GM23338 (cell line): ENCODE measurements at regions not wholly inside any gene's neighbourhood (a gene's known extent, or its start where the extent isn't known, plus 50 kb on each side); places are given as distances from the start of the nearest gene placed in this dataset.

ENCODE experiments used
- ATAC-seq: fragments of 200-7000 bp; cut with Tn5 transposase; 3 replicates; pipeline ENCODE4 v1.9.1; 2020
- DNase-seq: peaks from one replicate; pipeline ENCODE4 v3.0.0-alpha.2; 2015; ENCODE audit warnings: low spot score
- H2AFZ ChIP-seq: fragments of 200-600 bp; sonication (generic); 2 replicates; pipeline ENCODE4 v1.8.0; 2016; ENCODE audit warnings: antibody characterized with exemption, mild to moderate bottlenecking, moderate library complexity
- H3F3A ChIP-seq: fragments of 200-600 bp; sonication (generic); replicated peaks from 2 replicates; pipeline ENCODE4 v1.8.0; 2017; ENCODE audit warnings: antibody characterized with exemption, mixed run types, low read depth
- H3K27ac ChIP-seq: fragments of 200-600 bp; sonication (generic); 2 replicates; pipeline ENCODE4 v1.6.1; 2016; ENCODE audit warnings: low read depth
- H3K27me3 ChIP-seq: fragments of 200-600 bp; sonication (generic); 2 replicates; pipeline ENCODE4 v1.8.0; 2016; ENCODE audit warnings: mild to moderate bottlenecking, mixed run types, moderate library complexity; ENCODE audit not compliant: insufficient read depth
- H3K36me3 ChIP-seq: fragments of 200-600 bp; sonication (generic); 2 replicates; pipeline ENCODE4 v1.8.0; 2016; ENCODE audit warnings: mild to moderate bottlenecking; ENCODE audit not compliant: insufficient read depth
- H3K4me1 ChIP-seq: fragments of 200-600 bp; sonication (generic); 2 replicates; pipeline ENCODE4 v1.8.0; 2016; ENCODE audit warnings: mild to moderate bottlenecking, moderate library complexity; ENCODE audit not compliant: insufficient read depth
- H3K4me2 ChIP-seq: fragments of 200-600 bp; sonication (generic); 2 replicates; pipeline ENCODE4 v1.7.1; 2017; ENCODE audit warnings: mixed run types
- H3K4me3 ChIP-seq: fragments of 200-600 bp; sonication (generic); 2 replicates; pipeline ENCODE4 v1.6.1; 2016; ENCODE audit warnings: mixed run types
- H3K79me2 ChIP-seq: fragments of 200-600 bp; sonication (generic); replicated peaks from 2 replicates; pipeline ENCODE4 v1.8.0; 2017; ENCODE audit warnings: mild to moderate bottlenecking; ENCODE audit not compliant: insufficient read depth
- H3K9me2 ChIP-seq: fragments of 200-600 bp; sonication (generic); 2 replicates; pipeline ENCODE4 v1.8.0; 2017; ENCODE audit not compliant: insufficient read depth
- H4K20me1 ChIP-seq: fragments of 200-600 bp; sonication (generic); replicated peaks from 2 replicates; pipeline ENCODE4 v1.8.0; 2017; ENCODE audit warnings: mild to moderate bottlenecking; ENCODE audit not compliant: insufficient read depth
- H3K27ac Mint-ChIP-seq: 2 replicates; pipeline ENCODE4 v1.8.0; 2020; ENCODE audit warnings: inconsistent platforms, mild to moderate bottlenecking, moderate library complexity, mixed read lengths
- H3K27me3 Mint-ChIP-seq: 3 replicates; pipeline ENCODE4 v1.8.0; 2022; ENCODE audit warnings: low read depth, mild to moderate bottlenecking, moderate library complexity, mixed read lengths, inconsistent platforms; ENCODE audit not compliant: insufficient read depth, poor library complexity
- H3K36me3 Mint-ChIP-seq: 3 replicates; pipeline ENCODE4 v1.8.0; 2021; ENCODE audit warnings: low read depth, mild to moderate bottlenecking, inconsistent platforms, moderate library complexity, mixed read lengths
- H3K4me1 Mint-ChIP-seq: 3 replicates; pipeline ENCODE4 v1.8.0; 2020; ENCODE audit warnings: mild to moderate bottlenecking, inconsistent platforms, mixed read lengths
- H3K4me3 Mint-ChIP-seq: 3 replicates; pipeline ENCODE4 v1.8.0; 2021; ENCODE audit warnings: moderate library complexity, mild to moderate bottlenecking, inconsistent platforms, mixed read lengths
- H3K9me3 Mint-ChIP-seq: 3 replicates; pipeline ENCODE4 v1.8.0; 2020; ENCODE audit warnings: moderate library complexity, mild to moderate bottlenecking, inconsistent platforms, mixed read lengths
- CREB1 ChIP-seq: fragments of 250-450 bp; sonication (Bioruptor Pico); IDR thresholded peaks from 2 replicates; pipeline ENCODE4 v1.5.0; 2020; ENCODE audit warnings: low read depth, mild to moderate bottlenecking, moderate library complexity
- POLR2AphosphoS5 ChIP-seq: IDR thresholded peaks from 2 replicates; pipeline ENCODE4 v1.6.1; 2016; ENCODE audit warnings: antibody characterized with exemption, low read depth
- STAT1 ChIP-seq: IDR thresholded peaks from one replicate; pipeline ENCODE4 v1.6.1; 2016; ENCODE audit warnings: antibody characterized with exemption; ENCODE audit not compliant: unreplicated experiment
- ZNF331 ChIP-seq: fragments of 250-450 bp; sonication (Bioruptor Pico); IDR thresholded peaks from 2 replicates; pipeline ENCODE4 v1.5.0; 2020; ENCODE audit warnings: low read depth, mild to moderate bottlenecking, moderate library complexity
- TF ChIP-seq, protein P1 (sequence below), 2 experiments: fragments of 200-600 bp in 1 of 2; sonication (generic) in 1 of 2; conservative IDR thresholded peaks; 2 replicates each; pipeline versions ENCODE4 v1.5.1 to v1.6.1; 2016 to 2017; ENCODE audit warnings: antibody characterized with exemption in 2 of 2, low read depth in 2 of 2, mild to moderate bottlenecking in 2 of 2, moderate library complexity in 1 of 2
- TF ChIP-seq, protein P2 (sequence below): IDR thresholded peaks from 2 replicates; pipeline ENCODE4 v1.6.1; 2016; ENCODE audit warnings: antibody characterized with exemption

DNA sequence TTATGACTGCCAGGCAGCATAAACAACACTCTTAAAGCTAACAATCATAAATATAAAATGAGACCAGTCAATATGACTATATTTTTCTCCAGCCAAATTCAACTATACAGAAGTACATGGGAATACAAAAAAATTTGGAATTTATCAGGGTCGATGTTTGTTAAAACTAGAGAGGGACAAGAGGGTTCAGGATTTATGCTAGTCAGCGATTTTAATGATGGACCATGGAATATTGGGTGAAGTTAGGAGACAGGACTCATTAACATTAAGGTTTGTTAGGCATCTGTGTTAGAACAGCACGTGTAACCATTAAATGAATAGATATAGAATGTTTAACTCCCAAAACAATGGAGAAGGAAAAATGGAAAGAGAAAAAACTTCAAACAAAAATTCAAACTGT is 146.2 kb downstream of the SEM1 start:
- peaks cover 2% of the 10 kb centered on the region for H3K27me3 Mint-ChIP-seq
- Histone ChIP-seq H3K79me2 (no peaks in the 10 kb centered on the region), H3K4me2 (no peak overlapping the region), H3F3A (no peaks in the 10 kb centered on the region), H3K27me3 (no peaks in the 10 kb centered on the region), H3K4me1 (no peaks in the 10 kb centered on the region), H4K20me1 (no peaks in the 10 kb centered on the region), H3K9me2 (0 out of 2 replicates have a peak, but pooled peaks cover 1% of the 10 kb centered on the region), H3K36me3 (no peaks in the 10 kb centered on the region), H3K4me3 (no peak overlapping the region), H3K27ac (no peak overlapping the region), H2AFZ (no peak overlapping the region)
- DNase-seq = no peak
- ATAC-seq = no peak
- TF ChIP-seq ZNF331 = no peak
- TF ChIP-seq, protein P1, sequence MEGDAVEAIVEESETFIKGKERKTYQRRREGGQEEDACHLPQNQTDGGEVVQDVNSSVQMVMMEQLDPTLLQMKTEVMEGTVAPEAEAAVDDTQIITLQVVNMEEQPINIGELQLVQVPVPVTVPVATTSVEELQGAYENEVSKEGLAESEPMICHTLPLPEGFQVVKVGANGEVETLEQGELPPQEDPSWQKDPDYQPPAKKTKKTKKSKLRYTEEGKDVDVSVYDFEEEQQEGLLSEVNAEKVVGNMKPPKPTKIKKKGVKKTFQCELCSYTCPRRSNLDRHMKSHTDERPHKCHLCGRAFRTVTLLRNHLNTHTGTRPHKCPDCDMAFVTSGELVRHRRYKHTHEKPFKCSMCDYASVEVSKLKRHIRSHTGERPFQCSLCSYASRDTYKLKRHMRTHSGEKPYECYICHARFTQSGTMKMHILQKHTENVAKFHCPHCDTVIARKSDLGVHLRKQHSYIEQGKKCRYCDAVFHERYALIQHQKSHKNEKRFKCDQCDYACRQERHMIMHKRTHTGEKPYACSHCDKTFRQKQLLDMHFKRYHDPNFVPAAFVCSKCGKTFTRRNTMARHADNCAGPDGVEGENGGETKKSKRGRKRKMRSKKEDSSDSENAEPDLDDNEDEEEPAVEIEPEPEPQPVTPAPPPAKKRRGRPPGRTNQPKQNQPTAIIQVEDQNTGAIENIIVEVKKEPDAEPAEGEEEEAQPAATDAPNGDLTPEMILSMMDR (conservative IDR thresholded peaks at IDR 0.05; ENCODE audit: low read depth in 2 of 2) = no peak
- no peak for TF ChIP-seq CREB1 (CRISPR knock-in tag)
- TF ChIP-seq, protein P2, sequence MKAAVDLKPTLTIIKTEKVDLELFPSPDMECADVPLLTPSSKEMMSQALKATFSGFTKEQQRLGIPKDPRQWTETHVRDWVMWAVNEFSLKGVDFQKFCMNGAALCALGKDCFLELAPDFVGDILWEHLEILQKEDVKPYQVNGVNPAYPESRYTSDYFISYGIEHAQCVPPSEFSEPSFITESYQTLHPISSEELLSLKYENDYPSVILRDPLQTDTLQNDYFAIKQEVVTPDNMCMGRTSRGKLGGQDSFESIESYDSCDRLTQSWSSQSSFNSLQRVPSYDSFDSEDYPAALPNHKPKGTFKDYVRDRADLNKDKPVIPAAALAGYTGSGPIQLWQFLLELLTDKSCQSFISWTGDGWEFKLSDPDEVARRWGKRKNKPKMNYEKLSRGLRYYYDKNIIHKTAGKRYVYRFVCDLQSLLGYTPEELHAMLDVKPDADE = no peak
- H3K4me1 Mint-ChIP-seq = no peaks in the 10 kb centered on the region
- no peak overlapping the region for H3K27ac Mint-ChIP-seq
- H3K4me3 Mint-ChIP-seq = no peak overlapping the region
- H3K9me3 Mint-ChIP-seq = no peaks in the 10 kb centered on the region
- no peaks in the 10 kb centered on the region for H3K36me3 Mint-ChIP-seq

DNA sequence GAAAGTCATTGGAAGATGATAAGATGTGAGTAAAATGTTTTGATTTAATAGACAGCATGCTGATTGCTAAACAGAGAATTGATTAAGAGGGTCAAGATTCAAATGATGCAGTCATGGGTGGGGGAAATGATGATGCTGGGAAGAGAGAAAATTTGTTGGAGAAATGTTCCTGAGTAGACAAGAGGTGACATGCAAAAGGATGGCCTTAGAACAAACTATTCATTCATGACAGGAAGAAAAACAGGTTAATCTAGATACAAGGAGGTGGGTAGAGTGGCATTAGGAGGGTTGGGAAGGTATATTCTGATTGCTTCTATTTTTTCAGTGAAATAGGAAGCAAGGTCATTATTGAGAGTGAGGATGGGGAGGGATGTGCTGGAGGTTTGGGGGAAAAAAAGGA is 146.7 kb downstream of the SEM1 start:
- Histone ChIP-seq H3K9me2 (0 out of 2 replicates have a peak, but pooled peaks cover 6% of the 10 kb centered on the region), H3K4me3 (no peak overlapping the region), H3K79me2 (no peaks in the 10 kb centered on the region), H3K4me2 (no peak overlapping the region), H2AFZ (no peak overlapping the region), H3K27me3 (no peaks in the 10 kb centered on the region), H3K4me1 (no peaks in the 10 kb centered on the region), H3K36me3 (no peaks in the 10 kb centered on the region), H4K20me1 (no peaks in the 10 kb centered on the region), H3K27ac (no peak overlapping the region), H3F3A (no peaks in the 10 kb centered on the region)
- ATAC-seq (no peak), DNase-seq (no peak)
- no peak overlapping the region for H3K4me3 Mint-ChIP-seq
- H3K9me3 Mint-ChIP-seq = no peaks in the 10 kb centered on the region
- no peaks in the 10 kb centered on the region for H3K36me3 Mint-ChIP-seq
- H3K27me3 Mint-ChIP-seq = peaks cover 2% of the 10 kb centered on the region
- H3K4me1 Mint-ChIP-seq = no peaks in the 10 kb centered on the region
- TF ChIP-seq, protein P1 (conservative IDR thresholded peaks at IDR 0.05; ENCODE audit: low read depth in 2 of 2) = no peak
- TF ChIP-seq STAT1 (no peak), POLR2AphosphoS5 (no peak)
- TF ChIP-seq, protein P2 = no peak
- H3K27ac Mint-ChIP-seq = no peak overlapping the region
